ENCODE measurements at regions not wholly inside any gene's neighbourhood (a gene's known extent, or its start where the extent isn't known, plus 50 kb on each side); places are given as distances from the start of the nearest gene placed in this dataset.

DNA sequence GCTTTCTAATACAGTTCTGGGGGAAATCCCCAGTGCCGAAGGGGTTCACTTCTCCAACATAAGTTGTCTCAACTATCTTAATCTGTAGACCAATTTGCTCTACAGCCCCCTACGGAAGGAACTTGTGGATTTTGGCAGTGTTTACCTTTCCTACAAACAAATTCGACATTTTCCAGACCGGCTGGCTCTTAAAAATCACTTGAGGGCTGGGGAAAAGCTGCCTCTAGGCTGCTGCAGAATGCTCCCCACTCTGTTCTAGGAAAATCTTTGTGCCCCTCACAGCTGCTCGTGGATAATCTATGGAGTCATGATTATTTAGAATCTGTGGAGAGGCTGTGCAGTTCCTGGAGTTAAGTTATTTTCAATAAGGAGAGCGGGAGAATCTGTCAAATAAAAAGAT is 474.6 kb upstream of the FZD8 start:
- TF ChIP-seq, protein P1, sequence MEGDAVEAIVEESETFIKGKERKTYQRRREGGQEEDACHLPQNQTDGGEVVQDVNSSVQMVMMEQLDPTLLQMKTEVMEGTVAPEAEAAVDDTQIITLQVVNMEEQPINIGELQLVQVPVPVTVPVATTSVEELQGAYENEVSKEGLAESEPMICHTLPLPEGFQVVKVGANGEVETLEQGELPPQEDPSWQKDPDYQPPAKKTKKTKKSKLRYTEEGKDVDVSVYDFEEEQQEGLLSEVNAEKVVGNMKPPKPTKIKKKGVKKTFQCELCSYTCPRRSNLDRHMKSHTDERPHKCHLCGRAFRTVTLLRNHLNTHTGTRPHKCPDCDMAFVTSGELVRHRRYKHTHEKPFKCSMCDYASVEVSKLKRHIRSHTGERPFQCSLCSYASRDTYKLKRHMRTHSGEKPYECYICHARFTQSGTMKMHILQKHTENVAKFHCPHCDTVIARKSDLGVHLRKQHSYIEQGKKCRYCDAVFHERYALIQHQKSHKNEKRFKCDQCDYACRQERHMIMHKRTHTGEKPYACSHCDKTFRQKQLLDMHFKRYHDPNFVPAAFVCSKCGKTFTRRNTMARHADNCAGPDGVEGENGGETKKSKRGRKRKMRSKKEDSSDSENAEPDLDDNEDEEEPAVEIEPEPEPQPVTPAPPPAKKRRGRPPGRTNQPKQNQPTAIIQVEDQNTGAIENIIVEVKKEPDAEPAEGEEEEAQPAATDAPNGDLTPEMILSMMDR (IDR thresholded peaks at IDR 0.05; ENCODE audit: low read length): no peak
- no peak for TF ChIP-seq EZH2 (optimal IDR thresholded peaks at IDR 0.05; ENCODE audit: low read depth, low read length)

All from MM.1S (cell line).